ENCODE measurements at regions not wholly inside any gene's neighbourhood (a gene's known extent, or its start where the extent isn't known, plus 50 kb on each side); places are given as distances from the start of the nearest gene placed in this dataset.
"Not testable (repeated sequence)": the region's sequence is repeated elsewhere in the genome, so short reads cannot be mapped to it uniquely, and the experiment has no call there.

DNA sequence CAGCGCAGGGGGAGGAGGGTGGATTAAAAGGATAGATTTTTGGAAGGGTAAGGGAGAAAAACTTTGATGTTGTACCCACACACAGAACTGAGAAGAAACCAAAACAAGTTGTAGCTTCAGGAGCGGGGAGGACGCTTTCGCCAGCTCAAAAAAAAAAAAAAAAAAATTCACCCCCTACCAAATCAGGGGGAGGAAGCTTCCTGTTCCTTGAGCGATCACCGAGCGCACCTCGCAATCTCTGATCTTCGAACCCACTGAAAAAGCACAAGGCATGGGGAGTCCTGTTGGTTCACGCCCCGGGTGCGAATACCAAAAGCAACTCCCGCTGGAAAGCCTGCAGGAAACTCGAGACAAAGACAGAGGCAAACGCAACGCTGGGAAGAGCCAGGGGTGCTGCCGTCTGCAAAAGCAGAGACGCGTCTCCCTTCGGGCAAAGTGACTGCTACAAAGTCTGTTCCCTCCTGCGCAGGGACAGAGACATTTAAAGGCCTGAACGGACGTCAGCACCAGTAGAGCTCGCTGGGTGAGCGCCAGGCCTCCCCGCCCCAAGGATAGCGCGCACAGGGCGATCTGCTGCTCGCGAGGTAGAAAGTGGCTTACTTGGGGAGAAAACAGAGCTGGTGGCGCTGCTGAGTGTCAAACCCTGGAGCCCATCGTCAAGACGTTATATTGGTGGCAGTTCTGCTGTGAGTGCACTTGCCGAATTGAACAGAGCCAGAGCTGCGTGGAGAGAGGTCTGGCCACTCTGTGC, 190.4 kb downstream of the USP22 start:
- no peak for TF ChIP-seq CTCF (IDR thresholded peaks at IDR 0.05; ENCODE audit: control extremely low read depth, extremely low read depth)
- Histone ChIP-seq H3K36me3 (ENCODE audit: control insufficient read depth in 4 of 4, insufficient read depth in 4 of 4, low read length in 4 of 4) (no peaks in the 10 kb centered on the region), H3K4me3 (no peak overlapping the region), H3K27me3 (ENCODE audit: control insufficient read depth in 3 of 3, insufficient read depth in 3 of 3, low read length in 2 of 3) (peaks cover 0 to 51% (median 34%) of the 10 kb centered on the region in 3 donors), H3K27ac (ENCODE audit: low read depth in 1 of 2, low read length in 1 of 2) (no peak overlapping the region), H3K9ac (ENCODE audit: insufficient read depth in 1 of 2, low read length in 2 of 2) (peak overlapping the region in 1 of 2 donors; percentile 32), H3K4me1 (ENCODE audit: control insufficient read depth in 5 of 5, insufficient read depth in 5 of 5, low read length in 5 of 5) (peaks cover 0 to 13% (median 0%) of the 10 kb centered on the region in 5 donors), H3K9me3 (ENCODE audit: control insufficient read depth in 4 of 4, insufficient read depth in 3 of 4, low read length in 3 of 4) (no peaks in the 10 kb centered on the region)
- DNase-seq (peak; percentile 45 to 65 (median 53)), ATAC-seq (ENCODE audit: insufficient read depth, low FRiP score) (no peak)
- 1% methylated on average over 36 of the region's 36 CpGs for WGBS, 2 donors

- H3K4me3 ChIP-seq = no peak overlapping the region
- H3K27me3 ChIP-seq (ENCODE audit: control insufficient read depth in 3 of 3, insufficient read depth in 3 of 3, low read length in 2 of 3) = peaks cover 0 to 48% (median 35%) of the 10 kb centered on the region in 3 donors
- 18 to 34% methylated on average over 6 of the region's 6 CpGs for WGBS, 2 donors
- no peak overlapping the region for H3K9ac ChIP-seq (ENCODE audit: insufficient read depth in 1 of 2, low read length in 2 of 2)
- no peak for TF ChIP-seq CTCF (IDR thresholded peaks at IDR 0.05; ENCODE audit: control extremely low read depth, extremely low read depth)
- DNase-seq (no peak), ATAC-seq (ENCODE audit: insufficient read depth, low FRiP score) (no peak)
- peaks cover 0 to 13% (median 0%) of the 10 kb centered on the region in 5 donors for H3K4me1 ChIP-seq (ENCODE audit: control insufficient read depth in 5 of 5, insufficient read depth in 5 of 5, low read length in 5 of 5)
- no peaks in the 10 kb centered on the region for H3K36me3 ChIP-seq (ENCODE audit: control insufficient read depth in 4 of 4, insufficient read depth in 4 of 4, low read length in 4 of 4)
- no peaks in the 10 kb centered on the region for H3K9me3 ChIP-seq (ENCODE audit: control insufficient read depth in 4 of 4, insufficient read depth in 3 of 4, low read length in 3 of 4)
- H3K27ac ChIP-seq (ENCODE audit: low read depth in 1 of 2, low read length in 1 of 2) = no peak overlapping the region
These were observed 189.8 kb downstream of the USP22 start for GRCh38 chr17:20852990-20853370.

DNA sequence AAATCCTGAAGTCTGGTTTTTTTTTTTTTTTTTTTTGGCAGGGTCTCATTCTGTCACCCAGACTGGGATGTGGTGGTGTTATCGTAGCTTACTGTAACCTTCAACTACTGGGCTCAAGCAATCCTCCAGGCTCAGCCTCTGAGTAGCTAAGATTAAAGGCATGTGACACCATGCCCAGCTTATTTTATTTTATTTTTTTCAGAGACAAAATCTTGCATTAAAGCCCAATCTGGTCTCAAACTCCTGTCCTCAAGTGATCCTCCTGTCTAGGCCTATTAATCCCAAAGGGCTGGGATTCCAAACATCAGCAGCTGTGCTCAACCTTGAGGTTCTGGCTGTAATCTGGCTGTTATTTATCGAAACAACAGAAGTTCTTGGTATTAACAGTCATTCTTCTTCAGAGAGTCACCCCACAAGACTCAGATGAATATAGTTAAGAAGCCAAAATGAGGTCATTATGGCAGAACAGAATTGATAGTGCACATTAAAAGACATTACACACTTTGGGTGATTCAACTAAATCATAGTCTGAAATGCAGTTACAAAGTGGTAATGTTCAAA, 186.8 kb downstream of the USP22 start:
- H3K36me3 ChIP-seq (ENCODE audit: control insufficient read depth in 4 of 4, insufficient read depth in 4 of 4, low read length in 4 of 4); H3K9ac ChIP-seq (ENCODE audit: insufficient read depth in 1 of 2, low read length in 2 of 2); H3K4me3 ChIP-seq; H3K27ac ChIP-seq (ENCODE audit: low read depth in 1 of 2, low read length in 1 of 2); DNase-seq; H3K9me3 ChIP-seq (ENCODE audit: control insufficient read depth in 4 of 4, insufficient read depth in 3 of 4, low read length in 3 of 4); ATAC-seq (ENCODE audit: insufficient read depth, low FRiP score): not testable (repeated sequence)
- Histone ChIP-seq H3K4me1 (ENCODE audit: control insufficient read depth in 5 of 5, insufficient read depth in 5 of 5, low read length in 5 of 5) (peaks cover 0 to 13% (median 0%) of the 10 kb centered on the region in 5 donors), H3K27me3 (ENCODE audit: control insufficient read depth in 3 of 3, insufficient read depth in 3 of 3, low read length in 2 of 3) (peaks cover 0 to 32% (median 30%) of the 10 kb centered on the region in 3 donors)
- WGBS, 2 donors = 87 to 92% methylated on average over 2 of the region's 2 CpGs

GRCh38 chr17:20866444-20867209, 176.2 kb downstream of the USP22 start:
- DNase-seq; ATAC-seq (ENCODE audit: insufficient read depth, low FRiP score); H3K27me3 ChIP-seq (ENCODE audit: control insufficient read depth in 3 of 3, insufficient read depth in 3 of 3, low read length in 2 of 3); H3K4me3 ChIP-seq; H3K9ac ChIP-seq (ENCODE audit: insufficient read depth in 1 of 2, low read length in 2 of 2); H3K27ac ChIP-seq (ENCODE audit: low read depth in 1 of 2, low read length in 1 of 2); H3K36me3 ChIP-seq (ENCODE audit: control insufficient read depth in 4 of 4, insufficient read depth in 4 of 4, low read length in 4 of 4); H3K9me3 ChIP-seq (ENCODE audit: control insufficient read depth in 4 of 4, insufficient read depth in 3 of 4, low read length in 3 of 4); H3K4me1 ChIP-seq (ENCODE audit: control insufficient read depth in 5 of 5, insufficient read depth in 5 of 5, low read length in 5 of 5): not testable (repeated sequence)
- WGBS, 2 donors = 85 to 91% methylated on average over 17 of the region's 17 CpGs

GRCh38 chr17:20867436-20867937, 175.3 kb downstream of the USP22 start:
- not testable (repeated sequence) for DNase-seq; ATAC-seq (ENCODE audit: insufficient read depth, low FRiP score); H3K27ac ChIP-seq (ENCODE audit: low read depth in 1 of 2, low read length in 1 of 2); H3K4me1 ChIP-seq (ENCODE audit: control insufficient read depth in 5 of 5, insufficient read depth in 5 of 5, low read length in 5 of 5); H3K9me3 ChIP-seq (ENCODE audit: control insufficient read depth in 4 of 4, insufficient read depth in 3 of 4, low read length in 3 of 4); H3K36me3 ChIP-seq (ENCODE audit: control insufficient read depth in 4 of 4, insufficient read depth in 4 of 4, low read length in 4 of 4); H3K4me3 ChIP-seq; H3K27me3 ChIP-seq (ENCODE audit: control insufficient read depth in 3 of 3, insufficient read depth in 3 of 3, low read length in 2 of 3); H3K9ac ChIP-seq (ENCODE audit: insufficient read depth in 1 of 2, low read length in 2 of 2)
- 80 to 90% methylated on average over 6 of the region's 6 CpGs for WGBS, 2 donors

- not testable (repeated sequence) for H3K36me3 ChIP-seq (ENCODE audit: control insufficient read depth in 4 of 4, insufficient read depth in 4 of 4, low read length in 4 of 4); H3K9ac ChIP-seq (ENCODE audit: insufficient read depth in 1 of 2, low read length in 2 of 2); H3K9me3 ChIP-seq (ENCODE audit: control insufficient read depth in 4 of 4, insufficient read depth in 3 of 4, low read length in 3 of 4); H3K27ac ChIP-seq (ENCODE audit: low read depth in 1 of 2, low read length in 1 of 2); DNase-seq; ATAC-seq (ENCODE audit: insufficient read depth, low FRiP score); H3K4me1 ChIP-seq (ENCODE audit: control insufficient read depth in 5 of 5, insufficient read depth in 5 of 5, low read length in 5 of 5); H3K27me3 ChIP-seq (ENCODE audit: control insufficient read depth in 3 of 3, insufficient read depth in 3 of 3, low read length in 2 of 3); H3K4me3 ChIP-seq
- 93 to 96% methylated on average over 25 of the region's 25 CpGs for WGBS, 2 donors
These were observed 174.7 kb downstream of the USP22 start for GRCh38 chr17:20867938-20868661.

Measured in lung (tissue), 11 donors.